ENCODE measurements at regions not wholly inside any gene's neighbourhood (a gene's known extent, or its start where the extent isn't known, plus 50 kb on each side); places are given as distances from the start of the nearest gene placed in this dataset.

DNA sequence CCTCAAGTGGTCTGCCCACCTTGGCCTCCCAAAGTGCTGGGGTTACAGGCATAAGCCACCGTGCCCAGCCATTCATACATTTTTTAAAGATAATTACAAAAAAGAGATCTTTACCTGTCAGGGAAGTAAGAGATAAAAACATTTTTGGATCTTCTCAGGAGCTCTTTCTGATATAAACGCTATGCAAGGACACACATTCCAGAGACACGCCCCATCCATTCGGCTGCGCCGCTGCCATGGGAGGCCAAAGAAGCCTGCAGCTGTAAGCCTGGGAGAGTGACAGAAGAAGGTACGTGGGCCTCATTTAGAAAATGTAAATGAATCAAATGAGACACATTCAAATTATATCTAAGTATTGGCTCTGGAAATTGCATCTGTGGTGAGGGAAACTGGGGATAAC is 85.3 kb downstream of the LYZL1 start:
- TF ChIP-seq TCF7L2 (IDR thresholded peaks at IDR 0.05; ENCODE audit: borderline replicate concordance, low read depth, low read length) (no peak), ZNF514 (tag by site-specific recombination; IDR thresholded peaks at IDR 0.05) (no peak), CTCF (tag by site-specific recombination; IDR thresholded peaks at IDR 0.05) (no peak), GLI4 (tag by site-specific recombination; IDR thresholded peaks at IDR 0.05) (no peak), ZNF112 (tag by site-specific recombination; IDR thresholded peaks at IDR 0.05) (no peak), ZNF558 (tag by site-specific recombination; IDR thresholded peaks at IDR 0.05) (no peak), SP2 (tag by site-specific recombination; IDR thresholded peaks at IDR 0.05) (no peak), ZNF121 (tag by site-specific recombination; IDR thresholded peaks at IDR 0.05) (no peak), ZBTB20 (tag by site-specific recombination; IDR thresholded peaks at IDR 0.05) (no peak), ZNF18 (tag by site-specific recombination; IDR thresholded peaks at IDR 0.05) (no peak), HOXA7 (CRISPR knock-in tag; IDR thresholded peaks at IDR 0.05; ENCODE audit: borderline replicate concordance) (no peak), ZNF146 (tag by site-specific recombination; IDR thresholded peaks at IDR 0.05) (no peak), ZNF473 (tag by site-specific recombination; IDR thresholded peaks at IDR 0.05) (no peak)
